Posterior cingulate gyrus (tissue), 11 donors: ENCODE measurements at regions not wholly inside any gene's neighbourhood (a gene's known extent, or its start where the extent isn't known, plus 50 kb on each side); places are given as distances from the start of the nearest gene placed in this dataset.
"Not testable (repeated sequence)": the region's sequence is repeated elsewhere in the genome, so short reads cannot be mapped to it uniquely, and the experiment has no call there.

ENCODE experiments used
- DNase-seq, 10 donors: peaks; one replicate each; pipeline versions ENCODE4 v3.0.0 to v3.0.0-alpha.2; 2020 to 2021; ENCODE audit warnings: mixed read lengths in 3 of 10
- intact Hi-C: fragments of 100-400 bp; cut with DNase I; formaldehyde crosslinking; loops from one replicate; pipeline ENCODE4 v1.15.1; 2023

DNA sequence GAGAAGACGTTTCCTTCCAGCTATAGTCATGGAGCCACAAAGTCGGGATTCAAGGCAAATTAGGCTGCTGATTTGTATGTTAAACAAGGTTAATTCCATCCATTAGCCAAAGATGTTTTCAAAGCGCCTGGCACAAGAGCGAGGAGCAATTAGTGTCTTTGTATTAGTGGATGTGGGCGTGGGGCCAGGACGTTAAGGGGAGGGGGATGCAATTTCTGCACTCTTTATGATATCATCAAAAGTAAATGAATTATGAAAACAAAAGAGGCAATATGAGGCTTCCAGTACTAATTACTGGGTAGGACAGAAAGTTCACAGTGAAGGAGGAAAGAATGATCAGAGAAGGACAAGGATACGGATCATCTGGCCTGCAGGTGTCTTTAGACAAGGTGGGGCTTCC lies 230.9 kb upstream of the MSX2 start:
- no peak for DNase-seq
- intact Hi-C loops, result no loop called here

DNA sequence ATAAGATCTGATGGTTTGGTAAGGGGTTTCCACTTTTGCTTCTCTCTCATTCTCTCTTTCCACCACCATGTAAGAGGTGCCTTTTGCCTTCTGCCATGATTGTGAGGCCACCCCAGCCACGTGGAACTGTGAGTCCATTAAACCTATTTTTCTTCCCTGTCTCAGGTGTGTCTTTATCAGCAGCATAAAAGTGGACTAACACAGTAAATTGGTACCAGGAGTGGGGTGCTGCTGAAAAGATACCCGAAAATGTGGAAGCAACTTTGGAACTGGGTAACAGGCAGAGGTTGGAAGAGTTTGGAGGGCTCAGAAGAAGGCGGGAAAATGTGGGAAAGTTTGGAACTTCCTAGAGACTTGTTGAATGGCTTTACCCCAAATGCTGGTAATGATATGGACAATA lies 226.4 kb upstream of the MSX2 start:
- intact Hi-C loops, DNase-seq: not testable (repeated sequence)

- intact Hi-C loops, DNase-seq: not testable (repeated sequence)
Observed at GRCh38 chr5:174498575-174498974, 225.8 kb upstream of the MSX2 start.

- no peak for DNase-seq
Observed at GRCh38 chr5:174500636-174501035, 223.7 kb upstream of the MSX2 start.

DNA sequence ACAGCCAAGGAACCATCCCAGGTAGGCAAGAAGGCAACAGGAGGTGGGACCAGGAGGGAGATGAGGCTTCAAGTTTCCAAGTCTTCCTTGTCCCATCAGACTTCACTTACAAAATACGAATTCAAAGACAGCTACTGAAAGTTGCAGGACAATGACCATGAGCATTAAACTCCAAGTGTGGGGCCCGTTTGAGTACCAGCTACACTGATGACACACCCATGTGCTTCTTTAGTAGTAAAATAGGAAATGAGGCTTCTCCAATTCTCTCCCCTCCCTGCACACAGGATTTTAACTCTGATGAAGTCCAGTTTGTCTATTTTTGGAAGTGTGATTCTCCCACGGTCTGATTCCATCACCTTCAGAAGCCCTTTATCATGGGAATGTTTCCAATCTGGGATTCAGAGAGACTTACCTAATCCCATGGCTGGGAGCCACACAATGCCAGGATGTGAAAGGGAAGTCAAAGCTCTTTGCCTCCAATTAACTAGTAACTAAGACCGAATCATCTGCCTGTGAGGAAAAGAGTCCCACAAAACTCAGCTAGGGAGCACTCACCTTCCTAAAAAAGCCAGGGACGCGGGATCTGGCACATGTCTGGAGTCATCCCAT lies 222.8 kb upstream of the MSX2 start:
- no peak for DNase-seq
- intact Hi-C loops, result loop anchor here (5.0 kb wide), 1 partner anchor 79 kb away; no protein-coding TSS in a partner anchor

More at GRCh38 chr5:174500636-174501035, 223.7 kb upstream of the MSX2 start:
- intact Hi-C loops, result loop anchor here (5.0 kb wide), 1 partner anchor 78 kb away; no protein-coding TSS in a partner anchor

DNA sequence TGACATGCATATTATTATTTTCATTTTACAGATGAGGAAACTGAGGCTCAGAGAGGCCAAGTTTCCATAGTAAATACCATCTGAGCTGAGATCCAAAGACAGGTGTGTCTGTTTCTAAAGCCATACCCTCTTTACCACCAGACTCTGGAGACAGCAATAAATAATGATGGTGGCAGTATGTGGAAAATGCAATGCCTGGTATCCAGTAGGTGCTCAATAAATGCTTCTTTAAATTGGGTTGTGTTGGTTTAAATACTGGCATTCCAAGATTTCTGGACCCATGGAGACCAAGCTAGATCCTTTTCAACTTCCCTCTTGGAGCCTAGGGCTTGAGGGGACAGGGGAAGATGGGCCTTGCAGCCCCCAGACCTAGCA lies 221.3 kb upstream of the MSX2 start:
- intact Hi-C loops, result loop anchor here (5.0 kb wide), 1 partner anchor 81 kb away; no protein-coding TSS in a partner anchor
- DNase-seq, result no peak

DNA sequence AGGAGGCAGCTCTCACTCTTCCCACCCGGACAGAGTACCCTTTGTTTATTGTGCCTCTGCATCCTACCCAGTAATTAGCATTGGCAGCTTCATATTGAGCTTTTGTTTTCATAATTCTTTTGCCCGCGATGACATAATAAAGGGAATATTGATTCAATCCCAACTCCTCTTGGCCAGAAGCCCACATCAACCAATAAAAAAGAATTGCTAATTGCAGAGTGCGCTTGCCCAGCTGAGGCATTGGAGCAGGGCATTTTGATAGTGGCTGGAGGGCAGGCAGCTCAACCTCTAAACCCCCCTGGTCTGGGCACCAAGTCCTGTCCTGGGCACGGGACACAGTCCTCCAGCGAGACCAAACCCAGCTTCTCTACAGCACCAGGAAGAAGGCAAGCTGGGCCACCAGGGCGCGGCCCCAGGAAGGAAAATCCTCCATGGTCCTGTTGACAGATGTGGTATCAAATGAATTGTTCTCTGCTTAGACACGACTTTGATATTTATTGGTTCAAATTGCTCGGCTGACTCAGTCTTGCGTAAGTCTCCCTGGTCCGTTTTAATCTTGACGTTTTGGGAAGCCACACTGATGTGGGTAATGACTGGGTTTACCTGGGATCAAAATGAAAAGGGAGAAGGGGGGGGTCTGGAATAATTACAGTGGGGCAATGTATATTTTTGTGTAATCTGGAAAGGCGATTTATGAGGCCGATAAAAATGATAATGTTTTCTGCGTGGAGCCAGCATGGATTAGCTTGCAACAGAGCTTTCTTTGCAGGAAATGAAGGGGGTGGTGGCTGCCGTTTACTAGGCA lies 220.7 kb upstream of the MSX2 start:
- DNase-seq, result peak; percentile 38 to 93 (median 60)

GRCh38 chr5:174504266-174504726 lies 220.1 kb upstream of the MSX2 start:
- peak in 1 of 10 donors; percentile 34 for DNase-seq
- intact Hi-C loops, result loop anchor here (5.0 kb wide), 1 partner anchor 82 kb away; no protein-coding TSS in a partner anchor

More for the DNA sequence above, 220.7 kb upstream of the MSX2 start:
- intact Hi-C loops, result loop anchor here (5.0 kb wide), 1 partner anchor 81 kb away; no protein-coding TSS in a partner anchor

DNA sequence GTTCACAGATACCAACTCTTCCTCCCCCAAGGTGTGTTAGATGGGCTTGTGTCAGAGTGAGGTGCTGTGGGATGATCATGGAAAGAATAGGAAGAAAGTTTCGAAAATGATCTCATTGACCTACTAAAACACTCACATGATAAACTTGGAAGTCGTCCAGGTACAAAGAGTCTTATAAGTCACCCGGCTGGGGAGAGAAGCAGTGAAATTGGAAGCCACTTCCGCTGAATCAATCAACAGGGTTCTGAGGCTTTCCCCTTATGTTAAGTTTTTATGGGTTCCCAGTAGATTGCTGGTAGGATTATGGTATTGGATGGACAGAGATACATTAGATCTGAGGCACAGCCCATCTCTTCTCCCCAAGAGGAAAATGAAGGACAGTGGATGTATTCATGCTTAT lies 218.8 kb upstream of the MSX2 start:
- no peak for DNase-seq
- intact Hi-C loops, result no loop called here

DNA sequence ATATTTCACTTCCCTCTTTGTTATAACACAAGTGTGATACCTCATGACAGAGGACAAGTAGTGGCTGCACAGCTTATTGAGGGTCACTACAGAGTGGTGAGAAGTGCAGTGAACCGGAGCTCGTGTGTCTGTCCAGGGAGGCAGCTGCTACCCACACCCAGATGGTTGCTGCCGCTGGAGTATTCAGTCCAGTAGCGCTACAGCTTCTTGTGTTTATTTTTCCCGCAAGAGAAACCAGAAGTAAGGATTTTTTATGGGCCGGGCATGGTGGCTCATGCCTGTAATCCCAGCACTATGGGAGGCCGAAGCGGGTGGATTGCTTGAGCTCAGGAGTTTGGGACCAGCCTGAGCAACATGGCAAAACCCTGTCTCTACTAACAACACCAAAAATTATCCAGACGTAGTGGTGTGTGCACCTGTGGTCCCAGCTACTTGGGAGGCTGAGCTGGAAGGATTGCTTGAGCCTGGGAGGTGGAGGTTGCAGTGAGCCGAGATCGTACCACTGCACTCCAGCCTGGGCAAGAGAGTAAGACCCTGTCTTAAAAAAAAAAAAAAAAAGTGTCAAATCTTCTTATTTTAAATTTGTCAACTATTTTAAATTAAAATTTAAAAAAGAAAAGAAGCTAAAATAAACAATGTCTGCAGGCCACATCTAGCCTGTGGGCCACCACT lies 213.5 kb upstream of the MSX2 start:
- intact Hi-C loops, DNase-seq: not testable (repeated sequence)

GRCh38 chr5:174511714-174512253 lies 212.6 kb upstream of the MSX2 start:
- intact Hi-C loops, result no loop called here
- no peak for DNase-seq

GRCh38 chr5:174514325-174514724 lies 210.1 kb upstream of the MSX2 start:
- intact Hi-C loops, result no loop called here
- DNase-seq, result no peak

DNA sequence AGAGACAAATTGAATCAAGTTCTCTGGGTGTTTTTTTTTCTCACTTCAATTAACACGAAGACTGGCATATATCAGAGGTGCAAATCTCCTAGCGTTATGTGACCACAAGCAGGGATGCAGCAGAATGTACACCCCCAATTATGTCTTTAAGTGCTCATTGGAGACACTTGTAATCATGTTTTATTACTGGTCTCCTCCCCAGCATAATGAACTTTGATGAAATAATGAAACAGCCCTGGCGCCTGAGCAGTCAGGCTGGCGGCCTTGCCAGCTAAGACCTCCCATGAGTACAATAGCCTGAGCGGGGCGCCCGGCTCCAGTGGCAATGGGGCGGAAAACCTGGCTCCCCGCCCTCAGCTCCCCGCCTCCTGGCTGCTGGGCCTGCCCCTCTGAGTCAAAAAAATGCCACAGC lies 209.4 kb upstream of the MSX2 start:
- intact Hi-C loops, result no loop called here
- peak in 8 of 10 donors; percentile 34 to 89 (median 48) for DNase-seq

DNA sequence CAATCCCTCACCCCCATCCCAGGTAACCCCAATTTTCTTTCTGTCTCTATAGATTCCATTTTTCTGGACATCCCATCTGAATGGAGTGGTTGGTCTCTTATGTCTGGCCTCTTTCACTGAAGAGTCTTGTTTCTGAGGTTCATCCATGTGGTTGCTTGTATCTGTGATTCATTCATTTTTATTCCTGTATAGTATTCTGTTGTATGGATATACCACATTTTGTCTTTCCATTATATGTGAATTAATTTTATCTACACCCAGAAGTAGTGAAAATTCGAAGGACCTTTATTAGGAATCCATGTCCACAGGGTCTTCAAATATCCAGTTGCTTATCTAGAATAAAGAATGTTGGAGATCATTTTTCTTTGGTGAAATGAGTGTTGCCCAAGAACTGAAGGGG lies 207.6 kb upstream of the MSX2 start:
- intact Hi-C loops, result no loop called here
- no peak for DNase-seq

- intact Hi-C loops, result no loop called here
- DNase-seq, result no peak
Observed at GRCh38 chr5:174518512-174518911, 205.9 kb upstream of the MSX2 start.

DNA sequence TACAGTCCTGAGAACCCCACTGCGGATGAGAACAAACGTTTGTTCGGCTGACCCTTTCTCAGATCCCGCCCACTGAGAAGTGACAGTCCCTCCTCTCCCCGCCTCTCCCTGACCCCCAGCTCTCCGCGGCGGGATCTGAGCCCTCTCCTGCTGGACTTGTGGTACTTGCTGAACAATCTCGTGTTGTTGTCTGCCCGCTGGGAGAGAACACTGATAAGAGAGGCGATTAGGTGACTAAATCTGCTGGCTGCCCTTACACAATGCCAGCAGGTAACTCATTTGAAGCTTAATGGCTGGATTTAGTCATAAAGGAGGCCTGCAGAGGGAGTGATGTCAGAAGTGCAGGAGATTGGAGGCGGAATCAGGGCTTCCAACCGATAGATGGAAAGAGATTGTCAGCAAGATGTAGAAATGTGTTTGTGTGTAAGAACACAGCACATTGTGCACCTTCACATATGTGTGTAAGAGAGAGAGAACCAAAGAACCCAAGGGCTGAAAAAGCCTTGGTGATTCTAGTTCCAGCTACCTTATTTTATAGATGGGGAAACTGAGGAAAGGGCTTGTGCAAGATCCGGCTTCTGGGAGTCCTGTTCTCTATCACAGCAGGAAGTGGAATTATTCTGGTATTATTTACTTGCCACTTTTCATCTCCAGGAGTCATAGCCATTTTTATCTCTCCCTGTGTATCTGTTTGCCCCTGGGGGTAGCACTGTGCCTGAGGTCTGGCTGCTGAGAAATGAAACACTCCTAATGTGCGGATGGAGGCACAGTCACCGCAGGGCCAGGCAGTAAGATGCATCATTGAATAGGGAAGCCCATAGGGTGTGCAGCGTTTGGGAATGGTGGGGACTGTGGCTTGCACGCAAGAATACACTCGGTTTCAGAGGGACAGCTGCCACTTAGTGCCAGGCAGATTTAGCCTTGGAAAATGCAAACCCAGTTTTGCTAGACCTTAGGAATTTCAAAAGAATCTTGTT lies 203.7 kb upstream of the MSX2 start:
- intact Hi-C loops, result no loop called here
- peak in 4 of 10 donors; percentile 15 to 87 (median 38) for DNase-seq

DNA sequence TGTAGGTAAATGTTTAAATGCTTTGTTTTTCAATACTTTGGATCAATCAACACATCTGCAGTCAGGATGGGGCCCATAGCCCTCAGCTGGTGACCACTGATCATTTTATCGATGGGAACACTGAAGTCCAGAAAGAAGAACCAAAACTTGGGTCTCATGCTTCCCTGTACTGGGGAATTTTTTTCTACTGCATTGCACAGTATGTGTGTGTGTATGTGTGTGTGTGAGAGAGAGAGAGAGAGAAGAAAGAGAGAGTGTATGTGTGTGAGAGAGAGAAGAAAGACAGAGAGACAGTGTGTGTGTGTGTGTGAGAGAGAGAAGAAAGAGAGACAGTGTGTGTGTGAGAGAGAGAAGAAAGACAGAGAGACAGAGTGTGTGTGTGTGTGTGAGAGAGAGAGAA lies 202.9 kb upstream of the MSX2 start:
- DNase-seq, result no peak
- intact Hi-C loops, result no loop called here

GRCh38 chr5:174522480-174523260 lies 201.7 kb upstream of the MSX2 start:
- intact Hi-C loops, result no loop called here
- DNase-seq, result no peak
